Ishikawa (cell line): ENCODE measurements at regions not wholly inside any gene's neighbourhood (a gene's known extent, or its start where the extent isn't known, plus 50 kb on each side); places are given as distances from the start of the nearest gene placed in this dataset.
A peak's percentile ranks its signal among the peaks of the same experiment; 100 is the strongest.

Source experiments
- CEBPB ChIP-seq: IDR thresholded peaks from 2 replicates; pipeline ENCODE4 v1.6.1; 2012
- CREB1 ChIP-seq: IDR thresholded peaks from 2 replicates; pipeline ENCODE4 v1.6.1; 2012; ENCODE audit warnings: low read depth
- EGR1 ChIP-seq: IDR thresholded peaks from 2 replicates; pipeline ENCODE4 v1.6.1; 2012
- EP300 ChIP-seq: IDR thresholded peaks from 2 replicates; pipeline ENCODE4 v1.6.1; 2012; ENCODE audit warnings: borderline replicate concordance
- FOXM1 ChIP-seq: IDR thresholded peaks from 2 replicates; pipeline ENCODE4 v1.6.1; 2012; ENCODE audit warnings: low read depth, borderline replicate concordance
- NFIC ChIP-seq: IDR thresholded peaks from 2 replicates; pipeline ENCODE4 v1.6.1; 2012
- RAD21 ChIP-seq: IDR thresholded peaks from 2 replicates; pipeline ENCODE4 v1.6.1; 2012; ENCODE audit warnings: low read depth
- TAF1 ChIP-seq: IDR thresholded peaks from 2 replicates; pipeline ENCODE4 v1.6.1; 2012; ENCODE audit warnings: low read depth, mild to moderate bottlenecking
- TCF12 ChIP-seq: IDR thresholded peaks from 2 replicates; pipeline ENCODE4 v1.6.1; 2012; ENCODE audit warnings: low read depth
- TEAD4 ChIP-seq: IDR thresholded peaks from 2 replicates; pipeline ENCODE4 v1.6.1; 2012
- YY1 ChIP-seq: IDR thresholded peaks from 2 replicates; pipeline ENCODE4 v1.6.1; 2012; ENCODE audit warnings: low read depth
- ZBTB7A ChIP-seq: IDR thresholded peaks from 2 replicates; pipeline ENCODE4 v1.6.1; 2012; ENCODE audit warnings: low read depth
- TF ChIP-seq, protein P1 (sequence below): IDR thresholded peaks from 2 replicates; pipeline ENCODE4 v1.6.1; 2012
- TF ChIP-seq, protein P2 (sequence below): IDR thresholded peaks from 2 replicates; pipeline ENCODE4 v1.6.1; 2012
- TF ChIP-seq, protein P3 (sequence below): IDR thresholded peaks from 2 replicates; pipeline ENCODE4 v1.6.1; 2012; ENCODE audit warnings: low read depth, mild to moderate bottlenecking

DNA sequence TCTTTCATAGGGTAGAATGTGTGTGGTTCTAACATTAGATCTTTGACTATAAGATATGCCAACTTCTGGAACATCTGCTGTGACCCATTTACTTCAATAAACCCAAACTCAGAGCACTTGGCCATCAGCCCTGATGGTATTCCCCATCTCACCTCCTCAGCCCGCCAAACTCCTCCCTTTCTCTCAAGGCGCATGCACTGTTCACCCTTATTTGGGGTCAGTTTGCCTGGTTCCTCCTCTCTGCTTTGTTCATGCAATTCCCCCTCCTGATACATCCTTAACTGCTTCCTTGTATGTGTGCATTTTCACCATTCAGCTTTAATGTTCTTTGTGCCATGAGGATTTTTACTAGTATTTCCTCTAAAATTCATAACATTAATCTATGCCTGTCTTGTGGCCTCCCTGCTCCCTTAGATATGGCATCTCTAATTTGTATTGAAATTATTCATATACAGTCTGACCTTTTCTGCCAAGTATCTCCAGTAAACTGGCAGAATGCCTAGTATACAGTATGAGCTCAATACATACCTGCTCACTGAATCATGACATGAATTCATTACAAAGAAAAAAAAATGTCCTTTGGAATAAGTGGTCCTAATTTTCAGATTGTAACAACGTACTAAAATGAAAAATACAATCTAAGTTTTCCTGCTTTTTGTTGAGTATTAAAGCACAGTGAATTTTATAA is 336.8 kb upstream of the IGFBP3 start:
- TF ChIP-seq RAD21: peak; percentile 15; the same call in 1 of the 2 replicates
- TF ChIP-seq TEAD4: peak; percentile 90
- peak; percentile 84 for TF ChIP-seq EP300
- TF ChIP-seq EGR1: no peak
- no peak for TF ChIP-seq CEBPB
- TF ChIP-seq, protein P1, sequence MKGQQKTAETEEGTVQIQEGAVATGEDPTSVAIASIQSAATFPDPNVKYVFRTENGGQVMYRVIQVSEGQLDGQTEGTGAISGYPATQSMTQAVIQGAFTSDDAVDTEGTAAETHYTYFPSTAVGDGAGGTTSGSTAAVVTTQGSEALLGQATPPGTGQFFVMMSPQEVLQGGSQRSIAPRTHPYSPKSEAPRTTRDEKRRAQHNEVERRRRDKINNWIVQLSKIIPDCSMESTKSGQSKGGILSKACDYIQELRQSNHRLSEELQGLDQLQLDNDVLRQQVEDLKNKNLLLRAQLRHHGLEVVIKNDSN: no peak
- no peak for TF ChIP-seq ZBTB7A
- peak; percentile 62 for TF ChIP-seq TCF12
- TF ChIP-seq YY1: no peak
- TF ChIP-seq CREB1: no peak
- no peak for TF ChIP-seq TAF1
- TF ChIP-seq, protein P2, sequence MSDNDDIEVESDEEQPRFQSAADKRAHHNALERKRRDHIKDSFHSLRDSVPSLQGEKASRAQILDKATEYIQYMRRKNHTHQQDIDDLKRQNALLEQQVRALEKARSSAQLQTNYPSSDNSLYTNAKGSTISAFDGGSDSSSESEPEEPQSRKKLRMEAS: peak; percentile 26; the same call in 1 of the 2 replicates
- TF ChIP-seq, protein P3, sequence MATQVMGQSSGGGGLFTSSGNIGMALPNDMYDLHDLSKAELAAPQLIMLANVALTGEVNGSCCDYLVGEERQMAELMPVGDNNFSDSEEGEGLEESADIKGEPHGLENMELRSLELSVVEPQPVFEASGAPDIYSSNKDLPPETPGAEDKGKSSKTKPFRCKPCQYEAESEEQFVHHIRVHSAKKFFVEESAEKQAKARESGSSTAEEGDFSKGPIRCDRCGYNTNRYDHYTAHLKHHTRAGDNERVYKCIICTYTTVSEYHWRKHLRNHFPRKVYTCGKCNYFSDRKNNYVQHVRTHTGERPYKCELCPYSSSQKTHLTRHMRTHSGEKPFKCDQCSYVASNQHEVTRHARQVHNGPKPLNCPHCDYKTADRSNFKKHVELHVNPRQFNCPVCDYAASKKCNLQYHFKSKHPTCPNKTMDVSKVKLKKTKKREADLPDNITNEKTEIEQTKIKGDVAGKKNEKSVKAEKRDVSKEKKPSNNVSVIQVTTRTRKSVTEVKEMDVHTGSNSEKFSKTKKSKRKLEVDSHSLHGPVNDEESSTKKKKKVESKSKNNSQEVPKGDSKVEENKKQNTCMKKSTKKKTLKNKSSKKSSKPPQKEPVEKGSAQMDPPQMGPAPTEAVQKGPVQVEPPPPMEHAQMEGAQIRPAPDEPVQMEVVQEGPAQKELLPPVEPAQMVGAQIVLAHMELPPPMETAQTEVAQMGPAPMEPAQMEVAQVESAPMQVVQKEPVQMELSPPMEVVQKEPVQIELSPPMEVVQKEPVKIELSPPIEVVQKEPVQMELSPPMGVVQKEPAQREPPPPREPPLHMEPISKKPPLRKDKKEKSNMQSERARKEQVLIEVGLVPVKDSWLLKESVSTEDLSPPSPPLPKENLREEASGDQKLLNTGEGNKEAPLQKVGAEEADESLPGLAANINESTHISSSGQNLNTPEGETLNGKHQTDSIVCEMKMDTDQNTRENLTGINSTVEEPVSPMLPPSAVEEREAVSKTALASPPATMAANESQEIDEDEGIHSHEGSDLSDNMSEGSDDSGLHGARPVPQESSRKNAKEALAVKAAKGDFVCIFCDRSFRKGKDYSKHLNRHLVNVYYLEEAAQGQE: no peak
- peak; percentile 72; the same call in 1 of the 2 replicates for TF ChIP-seq FOXM1
- peak; percentile 93 for TF ChIP-seq NFIC

DNA sequence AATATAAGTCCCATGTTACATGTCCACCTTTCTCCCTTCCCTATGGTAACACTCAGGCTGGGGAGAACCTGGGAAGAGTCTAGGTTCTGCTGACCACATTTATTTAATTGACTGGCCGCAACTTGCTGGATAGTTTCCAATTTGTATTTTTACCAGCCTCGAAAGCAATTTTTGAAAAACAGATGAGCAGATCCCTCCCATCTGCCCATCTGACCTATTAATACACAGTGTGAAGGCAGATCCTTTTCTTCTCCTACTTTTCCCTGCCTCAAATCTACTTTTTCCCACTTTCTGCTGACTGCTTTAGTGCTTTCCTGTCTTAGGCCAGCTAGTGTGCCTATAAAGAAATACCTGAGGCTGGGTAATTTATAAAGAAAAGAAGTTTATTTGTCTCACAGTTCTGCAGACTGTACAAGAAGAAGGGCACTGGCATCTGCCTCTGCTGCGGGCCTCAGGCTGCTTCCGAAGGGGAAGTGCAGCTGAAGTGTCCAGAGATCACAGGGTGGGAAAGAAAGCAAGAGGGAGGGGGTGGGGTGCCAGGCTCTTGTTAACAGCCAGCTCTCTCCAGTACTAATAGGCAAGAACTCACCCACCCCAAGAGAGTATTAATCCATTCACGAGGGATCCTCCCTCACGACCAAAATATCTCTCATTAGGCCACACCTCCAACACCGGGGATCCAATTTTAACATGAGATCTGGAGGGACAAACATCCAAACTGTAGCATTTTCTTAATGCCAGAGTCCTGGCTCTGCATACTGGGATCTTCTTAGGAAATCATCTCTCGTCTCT is 336.0 kb upstream of the IGFBP3 start:
- TF ChIP-seq TCF12: no peak
- peak; percentile 9; the same call in 1 of the 2 replicates for TF ChIP-seq NFIC

DNA sequence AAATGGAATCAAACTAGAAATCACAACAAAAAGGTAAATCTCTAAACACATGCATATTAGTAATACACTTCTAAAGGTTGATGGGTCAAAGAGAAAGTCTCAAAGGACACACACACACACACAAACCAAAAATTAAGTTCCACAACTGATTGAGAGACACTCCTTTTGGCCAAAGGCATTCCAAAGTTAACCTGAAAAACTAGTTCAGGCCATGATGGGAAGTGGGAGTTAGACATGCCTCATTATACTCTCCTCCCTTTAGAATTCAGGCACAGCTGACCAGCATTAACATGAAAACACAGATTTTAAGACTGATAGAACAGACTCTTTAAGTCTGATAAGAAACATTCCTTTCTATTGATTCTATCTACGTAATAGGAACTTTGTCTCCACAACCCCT is 332.4 kb upstream of the IGFBP3 start:
- TF ChIP-seq NFIC (no peak), TAF1 (no peak), EGR1 (no peak), TEAD4 (no peak), CEBPB (no peak), CREB1 (no peak), FOXM1 (no peak), YY1 (no peak), RAD21 (no peak), TCF12 (no peak), EP300 (no peak), ZBTB7A (no peak)
- TF ChIP-seq, protein P1: no peak
- TF ChIP-seq, protein P2: no peak
- TF ChIP-seq, protein P3: no peak

DNA sequence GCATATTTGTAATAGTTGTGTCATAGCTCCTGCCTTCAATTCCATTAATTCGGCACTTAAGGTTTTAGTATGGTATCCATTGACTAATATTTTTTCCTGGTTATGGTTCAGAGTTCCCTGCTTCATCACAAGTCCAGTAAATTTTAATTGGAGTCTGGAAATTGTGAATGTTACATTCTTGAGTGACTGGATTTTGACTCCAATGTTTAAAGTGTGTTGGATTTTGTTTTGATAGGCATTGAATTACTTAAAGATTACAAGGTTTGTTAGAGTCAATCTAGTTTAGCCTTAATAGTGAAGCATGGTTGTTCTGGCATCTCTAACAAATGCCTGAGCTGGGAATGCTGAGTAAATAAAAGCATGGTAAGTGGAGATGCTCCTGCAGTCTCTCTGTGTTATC is 326.6 kb upstream of the IGFBP3 start:
- no peak for TF ChIP-seq NFIC
- no peak for TF ChIP-seq RAD21
- TF ChIP-seq, protein P3: no peak
- no peak for TF ChIP-seq TCF12
- no peak for TF ChIP-seq EP300
- TF ChIP-seq FOXM1: no peak
- TF ChIP-seq, protein P2: no peak
- TF ChIP-seq TEAD4: no peak
- TF ChIP-seq YY1: no peak
- no peak for TF ChIP-seq CREB1
